Parathyroid adenoma (tissue), 2 donors: ENCODE measurements at regions not wholly inside any gene's neighbourhood (a gene's known extent, or its start where the extent isn't known, plus 50 kb on each side); places are given as distances from the start of the nearest gene placed in this dataset.

ENCODE experiments used
- H2AFZ ChIP-seq: fragments of 300-600 bp; sonication (generic); one replicate; pipeline ENCODE4 v1.7.0; 2017; ENCODE audit warnings: antibody characterized with exemption, mild to moderate bottlenecking
- H3K27ac ChIP-seq: fragments of 300-600 bp; sonication (generic); one replicate; pipeline ENCODE4 v1.7.0; 2017
- H3K27me3 ChIP-seq: fragments of 300-600 bp; sonication (generic); one replicate; pipeline ENCODE4 v1.7.0; 2017; ENCODE audit warnings: low read length; ENCODE audit not compliant: control insufficient read depth, insufficient read depth
- H3K36me3 ChIP-seq: fragments of 300-600 bp; sonication (generic); one replicate; pipeline ENCODE4 v1.7.0; 2017; ENCODE audit warnings: low read length; ENCODE audit not compliant: control insufficient read depth, insufficient read depth
- H3K4me1 ChIP-seq: fragments of 300-600 bp; sonication (generic); one replicate; pipeline ENCODE4 v1.7.0; 2017; ENCODE audit warnings: control low read depth
- H3K4me2 ChIP-seq: fragments of 300-600 bp; sonication (generic); one replicate; pipeline ENCODE4 v1.7.0; 2017; ENCODE audit warnings: low read length
- H3K4me3 ChIP-seq: fragments of 300-600 bp; sonication (generic); one replicate; pipeline ENCODE4 v1.7.0; 2017; ENCODE audit warnings: low read depth, low read length
- H3K79me2 ChIP-seq: fragments of 300-600 bp; sonication (generic); one replicate; pipeline ENCODE4 v1.7.0; 2017; ENCODE audit warnings: control low read depth
- H3K9ac ChIP-seq: fragments of 300-600 bp; sonication (generic); one replicate; pipeline ENCODE4 v1.7.0; 2017; ENCODE audit warnings: mild to moderate bottlenecking
- H3K9me3 ChIP-seq: fragments of 300-600 bp; sonication (generic); one replicate; pipeline ENCODE4 v1.7.0; 2017; ENCODE audit warnings: low read length; ENCODE audit not compliant: control insufficient read depth
- CTCF ChIP-seq: fragments of 300-600 bp; sonication (generic); IDR thresholded peaks from one replicate; pipeline ENCODE4 v1.7.0; 2017; ENCODE audit warnings: antibody characterized with exemption, mild to moderate bottlenecking
- donor health status: primary hyperparathyroidism.

GRCh38 chr6:50135968-50136367, 86.2 kb upstream of the DEFB112 start:
- Histone ChIP-seq H3K27me3 (no peaks in the 10 kb centered on the region), H3K27ac (no peak overlapping the region), H3K36me3 (no peaks in the 10 kb centered on the region), H3K4me1 (no peaks in the 10 kb centered on the region), H3K9ac (no peak overlapping the region), H3K4me2 (no peak overlapping the region), H3K79me2 (no peaks in the 10 kb centered on the region), H2AFZ (no peak overlapping the region), H3K9me3 (no peaks in the 10 kb centered on the region), H3K4me3 (no peak overlapping the region)
- no peak for TF ChIP-seq CTCF

- Histone ChIP-seq H2AFZ (no peak overlapping the region), H3K27ac (no peak overlapping the region), H3K4me1 (no peaks in the 10 kb centered on the region), H3K4me2 (no peak overlapping the region), H3K4me3 (no peak overlapping the region), H3K27me3 (no peaks in the 10 kb centered on the region), H3K79me2 (no peaks in the 10 kb centered on the region), H3K9me3 (no peaks in the 10 kb centered on the region), H3K9ac (no peak overlapping the region), H3K36me3 (no peaks in the 10 kb centered on the region)
- no peak for TF ChIP-seq CTCF
These were observed 91.4 kb upstream of the DEFB112 start for GRCh38 chr6:50141100-50141499.

GRCh38 chr6:50143011-50143719, 93.4 kb upstream of the DEFB112 start:
- no peaks in the 10 kb centered on the region for H3K27me3 ChIP-seq
- no peak overlapping the region for H3K4me2 ChIP-seq
- no peaks in the 10 kb centered on the region for H3K36me3 ChIP-seq
- no peak overlapping the region for H2AFZ ChIP-seq
- H3K9ac ChIP-seq: no peak overlapping the region
- no peak overlapping the region for H3K4me3 ChIP-seq
- no peak overlapping the region for H3K27ac ChIP-seq
- H3K9me3 ChIP-seq: no peaks in the 10 kb centered on the region
- no peaks in the 10 kb centered on the region for H3K4me1 ChIP-seq
- no peak for TF ChIP-seq CTCF
- no peaks in the 10 kb centered on the region for H3K79me2 ChIP-seq

GRCh38 chr6:50145125-50145524, 95.4 kb upstream of the DEFB112 start:
- Histone ChIP-seq H3K36me3 (no peaks in the 10 kb centered on the region), H2AFZ (no peak overlapping the region), H3K9ac (no peak overlapping the region), H3K27ac (no peak overlapping the region), H3K9me3 (no peaks in the 10 kb centered on the region), H3K4me3 (no peak overlapping the region), H3K4me1 (no peaks in the 10 kb centered on the region), H3K4me2 (no peak overlapping the region), H3K79me2 (no peaks in the 10 kb centered on the region), H3K27me3 (no peaks in the 10 kb centered on the region)
- TF ChIP-seq CTCF: no peak

- no peaks in the 10 kb centered on the region for H3K79me2 ChIP-seq
- no peaks in the 10 kb centered on the region for H3K27me3 ChIP-seq
- H3K9ac ChIP-seq: no peak overlapping the region
- no peak for TF ChIP-seq CTCF
- no peak overlapping the region for H3K4me3 ChIP-seq
- no peak overlapping the region for H3K27ac ChIP-seq
- no peaks in the 10 kb centered on the region for H3K4me1 ChIP-seq
- H3K4me2 ChIP-seq: no peak overlapping the region
- H2AFZ ChIP-seq: no peak overlapping the region
- H3K9me3 ChIP-seq: no peaks in the 10 kb centered on the region
- H3K36me3 ChIP-seq: no peaks in the 10 kb centered on the region
These were observed 97.6 kb upstream of the DEFB112 start for GRCh38 chr6:50147371-50147770.
